ENCODE measurements at regions not wholly inside any gene's neighbourhood (a gene's known extent, or its start where the extent isn't known, plus 50 kb on each side); places are given as distances from the start of the nearest gene placed in this dataset.
"Not testable (repeated sequence)": the region's sequence is repeated elsewhere in the genome, so short reads cannot be mapped to it uniquely, and the experiment has no call there.

GRCh38 chr6:137641474-137642077 is 147.4 kb upstream of the OLIG3 start:
- no peak overlapping the region for H3K9ac ChIP-seq (ENCODE audit: low read depth in 1 of 2, low read length in 2 of 2)
- H3K4me1 ChIP-seq (ENCODE audit: control insufficient read depth in 2 of 2, insufficient read depth in 2 of 2, low read length in 2 of 2), result no peaks in the 10 kb centered on the region
- no peak overlapping the region for H3K4me3 ChIP-seq (ENCODE audit: low read length in 2 of 2)
- H3K27me3 ChIP-seq (ENCODE audit: control insufficient read depth in 2 of 2, insufficient read depth in 2 of 2, low read length in 2 of 2), result no peaks in the 10 kb centered on the region
- H3K9me3 ChIP-seq (ENCODE audit: control insufficient read depth in 2 of 2, low read length in 2 of 2), result no peaks in the 10 kb centered on the region
- no peak overlapping the region for H3K27ac ChIP-seq (ENCODE audit: low read depth in 2 of 2, low read length in 2 of 2)
- H3K36me3 ChIP-seq (ENCODE audit: control insufficient read depth in 2 of 2, insufficient read depth in 2 of 2, low read length in 2 of 2), result no peaks in the 10 kb centered on the region

GRCh38 chr6:137643210-137643609 is 149.0 kb upstream of the OLIG3 start:
- peaks cover 2 to 10% of the 10 kb centered on the region in 2 donors for H3K4me1 ChIP-seq (ENCODE audit: control insufficient read depth in 2 of 2, insufficient read depth in 2 of 2, low read length in 2 of 2)
- not testable (repeated sequence) for H3K9ac ChIP-seq (ENCODE audit: low read depth in 1 of 2, low read length in 2 of 2); H3K27ac ChIP-seq (ENCODE audit: low read depth in 2 of 2, low read length in 2 of 2); H3K27me3 ChIP-seq (ENCODE audit: control insufficient read depth in 2 of 2, insufficient read depth in 2 of 2, low read length in 2 of 2); H3K4me3 ChIP-seq (ENCODE audit: low read length in 2 of 2); H3K9me3 ChIP-seq (ENCODE audit: control insufficient read depth in 2 of 2, low read length in 2 of 2); H3K36me3 ChIP-seq (ENCODE audit: control insufficient read depth in 2 of 2, insufficient read depth in 2 of 2, low read length in 2 of 2)

GRCh38 chr6:137643644-137644043 is 149.4 kb upstream of the OLIG3 start:
- not testable (repeated sequence) for H3K9ac ChIP-seq (ENCODE audit: low read depth in 1 of 2, low read length in 2 of 2); H3K36me3 ChIP-seq (ENCODE audit: control insufficient read depth in 2 of 2, insufficient read depth in 2 of 2, low read length in 2 of 2); H3K9me3 ChIP-seq (ENCODE audit: control insufficient read depth in 2 of 2, low read length in 2 of 2); H3K4me3 ChIP-seq (ENCODE audit: low read length in 2 of 2); H3K27ac ChIP-seq (ENCODE audit: low read depth in 2 of 2, low read length in 2 of 2); H3K27me3 ChIP-seq (ENCODE audit: control insufficient read depth in 2 of 2, insufficient read depth in 2 of 2, low read length in 2 of 2)
- peaks cover 7 to 15% of the 10 kb centered on the region in 2 donors for H3K4me1 ChIP-seq (ENCODE audit: control insufficient read depth in 2 of 2, insufficient read depth in 2 of 2, low read length in 2 of 2)

- Histone ChIP-seq H3K9me3 (ENCODE audit: control insufficient read depth in 2 of 2, low read length in 2 of 2) (no peaks in the 10 kb centered on the region), H3K27me3 (ENCODE audit: control insufficient read depth in 2 of 2, insufficient read depth in 2 of 2, low read length in 2 of 2) (no peaks in the 10 kb centered on the region), H3K4me1 (ENCODE audit: control insufficient read depth in 2 of 2, insufficient read depth in 2 of 2, low read length in 2 of 2) (peaks cover 9 to 23% of the 10 kb centered on the region in 2 donors), H3K9ac (ENCODE audit: low read depth in 1 of 2, low read length in 2 of 2) (no peak overlapping the region), H3K4me3 (ENCODE audit: low read length in 2 of 2) (no peak overlapping the region), H3K27ac (ENCODE audit: low read depth in 2 of 2, low read length in 2 of 2) (no peak overlapping the region), H3K36me3 (ENCODE audit: control insufficient read depth in 2 of 2, insufficient read depth in 2 of 2, low read length in 2 of 2) (no peaks in the 10 kb centered on the region)
These were observed 151.7 kb upstream of the OLIG3 start for GRCh38 chr6:137645850-137646249.

- no peaks in the 10 kb centered on the region for H3K36me3 ChIP-seq (ENCODE audit: control insufficient read depth in 2 of 2, insufficient read depth in 2 of 2, low read length in 2 of 2)
- no peak overlapping the region for H3K4me3 ChIP-seq (ENCODE audit: low read length in 2 of 2)
- peaks cover 9 to 26% of the 10 kb centered on the region in 2 donors for H3K4me1 ChIP-seq (ENCODE audit: control insufficient read depth in 2 of 2, insufficient read depth in 2 of 2, low read length in 2 of 2)
- no peaks in the 10 kb centered on the region for H3K9me3 ChIP-seq (ENCODE audit: control insufficient read depth in 2 of 2, low read length in 2 of 2)
- H3K27me3 ChIP-seq (ENCODE audit: control insufficient read depth in 2 of 2, insufficient read depth in 2 of 2, low read length in 2 of 2), result no peaks in the 10 kb centered on the region
- H3K9ac ChIP-seq (ENCODE audit: low read depth in 1 of 2, low read length in 2 of 2), result no peak overlapping the region
- no peak overlapping the region for H3K27ac ChIP-seq (ENCODE audit: low read depth in 2 of 2, low read length in 2 of 2)
These were observed 152.3 kb upstream of the OLIG3 start for GRCh38 chr6:137646484-137646883.

- H3K9ac ChIP-seq (ENCODE audit: low read depth in 1 of 2, low read length in 2 of 2), result peak overlapping the region in 1 of 2 donors; percentile 11
- peak overlapping the region; percentile 69 to 75 for H3K27ac ChIP-seq (ENCODE audit: low read depth in 2 of 2, low read length in 2 of 2)
- H3K27me3 ChIP-seq (ENCODE audit: control insufficient read depth in 2 of 2, insufficient read depth in 2 of 2, low read length in 2 of 2), result no peaks in the 10 kb centered on the region
- H3K4me1 ChIP-seq (ENCODE audit: control insufficient read depth in 2 of 2, insufficient read depth in 2 of 2, low read length in 2 of 2), result peaks cover 13 to 34% of the 10 kb centered on the region in 2 donors
- H3K9me3 ChIP-seq (ENCODE audit: control insufficient read depth in 2 of 2, low read length in 2 of 2), result no peaks in the 10 kb centered on the region
- no peaks in the 10 kb centered on the region for H3K36me3 ChIP-seq (ENCODE audit: control insufficient read depth in 2 of 2, insufficient read depth in 2 of 2, low read length in 2 of 2)
- H3K4me3 ChIP-seq (ENCODE audit: low read length in 2 of 2), result peak overlapping the region; percentile 39 to 58
These were observed 153.7 kb upstream of the OLIG3 start for GRCh38 chr6:137647762-137648447.

- Histone ChIP-seq H3K27ac (ENCODE audit: low read depth in 2 of 2, low read length in 2 of 2) (peak overlapping the region in 1 of 2 donors; percentile 61), H3K9ac (ENCODE audit: low read depth in 1 of 2, low read length in 2 of 2) (no peak overlapping the region)
These were observed 156.5 kb upstream of the OLIG3 start for GRCh38 chr6:137650720-137651119.

GRCh38 chr6:137651178-137651577 is 157.0 kb upstream of the OLIG3 start:
- Histone ChIP-seq H3K4me1 (ENCODE audit: control insufficient read depth in 2 of 2, insufficient read depth in 2 of 2, low read length in 2 of 2) (peaks cover 13 to 35% of the 10 kb centered on the region in 2 donors), H3K36me3 (ENCODE audit: control insufficient read depth in 2 of 2, insufficient read depth in 2 of 2, low read length in 2 of 2) (no peaks in the 10 kb centered on the region), H3K9me3 (ENCODE audit: control insufficient read depth in 2 of 2, low read length in 2 of 2) (peaks cover 6 to 7% of the 10 kb centered on the region in 2 donors), H3K4me3 (ENCODE audit: low read length in 2 of 2) (peak overlapping the region in 1 of 2 donors; percentile 22), H3K27me3 (ENCODE audit: control insufficient read depth in 2 of 2, insufficient read depth in 2 of 2, low read length in 2 of 2) (no peaks in the 10 kb centered on the region), H3K9ac (ENCODE audit: low read depth in 1 of 2, low read length in 2 of 2) (no peak overlapping the region), H3K27ac (ENCODE audit: low read depth in 2 of 2, low read length in 2 of 2) (peak overlapping the region; percentile 61 to 66)

More at GRCh38 chr6:137650720-137651119, 156.5 kb upstream of the OLIG3 start:
- Histone ChIP-seq H3K36me3 (ENCODE audit: control insufficient read depth in 2 of 2, insufficient read depth in 2 of 2, low read length in 2 of 2) (no peaks in the 10 kb centered on the region), H3K4me3 (ENCODE audit: low read length in 2 of 2) (peak overlapping the region in 1 of 2 donors; percentile 22), H3K27me3 (ENCODE audit: control insufficient read depth in 2 of 2, insufficient read depth in 2 of 2, low read length in 2 of 2) (no peaks in the 10 kb centered on the region), H3K9me3 (ENCODE audit: control insufficient read depth in 2 of 2, low read length in 2 of 2) (peaks cover 6 to 7% of the 10 kb centered on the region in 2 donors), H3K4me1 (ENCODE audit: control insufficient read depth in 2 of 2, insufficient read depth in 2 of 2, low read length in 2 of 2) (peaks cover 13 to 35% of the 10 kb centered on the region in 2 donors)

GRCh38 chr6:137651591-137652335 is 157.6 kb upstream of the OLIG3 start:
- peak overlapping the region; percentile 66 to 72 for H3K27ac ChIP-seq (ENCODE audit: low read depth in 2 of 2, low read length in 2 of 2)
- H3K36me3 ChIP-seq (ENCODE audit: control insufficient read depth in 2 of 2, insufficient read depth in 2 of 2, low read length in 2 of 2), result no peaks in the 10 kb centered on the region
- H3K9me3 ChIP-seq (ENCODE audit: control insufficient read depth in 2 of 2, low read length in 2 of 2), result peaks cover 6 to 7% of the 10 kb centered on the region in 2 donors
- H3K9ac ChIP-seq (ENCODE audit: low read depth in 1 of 2, low read length in 2 of 2), result no peak overlapping the region
- peaks cover 13 to 35% of the 10 kb centered on the region in 2 donors for H3K4me1 ChIP-seq (ENCODE audit: control insufficient read depth in 2 of 2, insufficient read depth in 2 of 2, low read length in 2 of 2)
- no peaks in the 10 kb centered on the region for H3K27me3 ChIP-seq (ENCODE audit: control insufficient read depth in 2 of 2, insufficient read depth in 2 of 2, low read length in 2 of 2)
- H3K4me3 ChIP-seq (ENCODE audit: low read length in 2 of 2), result no peak overlapping the region

Data from mucosa of rectum (tissue), 2 donors.